ENCODE measurements at regions not wholly inside any gene's neighbourhood (a gene's known extent, or its start where the extent isn't known, plus 50 kb on each side); places are given as distances from the start of the nearest gene placed in this dataset.

DNA sequence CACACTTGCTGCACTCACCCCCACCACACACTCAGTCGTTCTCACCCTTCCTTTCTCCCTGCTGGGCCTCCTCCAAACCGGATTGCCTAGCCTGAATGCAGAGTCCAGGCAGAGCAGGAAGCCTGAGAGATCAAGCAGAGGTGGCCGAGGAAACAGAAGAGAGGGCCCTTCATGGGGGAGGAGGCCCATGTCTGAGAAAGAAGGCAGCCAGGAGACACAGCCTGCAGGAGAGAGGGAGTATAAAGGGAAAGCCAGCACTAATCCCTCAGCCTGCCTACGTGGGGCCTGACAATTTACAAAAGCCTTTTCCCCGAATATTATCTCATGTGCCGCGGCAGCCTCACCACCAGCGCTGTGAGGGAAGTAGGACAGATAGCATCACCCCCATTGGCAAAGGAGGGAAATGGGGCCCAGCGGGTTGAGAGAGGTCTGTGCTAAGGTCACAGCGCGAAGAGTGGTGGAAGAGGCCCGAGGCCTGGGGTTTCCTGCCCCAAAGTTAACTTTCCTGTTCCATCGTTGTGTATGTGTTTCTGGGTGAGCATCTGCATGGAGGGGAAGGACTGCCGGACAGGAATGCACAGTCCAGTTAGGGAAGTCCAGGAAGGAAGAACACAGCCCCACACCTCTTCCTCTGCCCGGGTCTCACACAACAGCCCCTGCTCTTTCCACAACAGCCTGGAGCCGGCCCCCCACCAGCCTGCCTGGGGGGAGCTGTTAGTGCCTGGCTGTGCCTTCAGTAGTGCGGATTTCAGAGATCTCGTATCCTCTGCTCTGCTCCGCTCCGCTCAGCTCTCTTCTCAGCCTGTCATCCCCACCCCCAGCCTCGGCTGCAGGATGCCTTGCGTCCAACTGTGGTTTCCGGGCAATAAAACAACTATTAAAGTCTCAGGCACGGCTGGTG lies 50.9 kb upstream of the BCOR start:
- DNase-seq (ENCODE audit: low spot score) = no peak

DNA sequence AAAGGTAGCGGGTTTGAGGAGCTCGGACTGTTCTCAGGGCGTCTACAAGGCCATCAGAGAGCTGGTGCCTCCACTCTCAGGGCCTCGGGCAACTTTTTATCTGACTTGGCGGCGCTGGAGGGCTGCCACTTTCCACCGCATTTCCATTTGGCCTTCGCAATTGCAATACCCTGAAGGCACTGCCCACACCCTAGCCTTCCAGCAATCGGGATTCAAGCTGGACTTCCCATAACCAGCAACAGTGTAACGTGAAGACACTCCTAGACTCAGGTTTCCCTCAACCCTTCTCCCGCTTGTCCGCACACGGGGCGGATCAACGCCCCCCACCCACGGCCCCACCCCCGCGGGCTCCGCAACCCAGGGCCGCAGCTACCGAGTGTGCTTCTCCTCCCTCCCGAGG lies 50.2 kb upstream of the BCOR start:
- no peak for DNase-seq (ENCODE audit: low spot score)

Data from HuH-7.5 (cell line).